D721Med (cell line): ENCODE measurements at regions not wholly inside any gene's neighbourhood (a gene's known extent, or its start where the extent isn't known, plus 50 kb on each side); places are given as distances from the start of the nearest gene placed in this dataset.

Experiments
- DNase-seq: peaks from one replicate; pipeline ENCODE4 v3.0.0; 2011; ENCODE audit warnings: low spot score; ENCODE audit not compliant: insufficient read length
- FAIRE-seq: peaks from 2 replicates; lab custom pipeline; 2011; peaks lifted over from hg19 to GRCh38; lab: Jason Lieb, UNC
- CTCF ChIP-seq: IDR thresholded peaks from 2 replicates; pipeline ENCODE4 v1.5.1; 2012; ENCODE audit warnings: mild to moderate bottlenecking, control low read depth; ENCODE audit not compliant: insufficient read depth; ENCODE audit errors: missing control alignments

- DNase-seq (no peak), FAIRE-seq (no peak)
- no peak for TF ChIP-seq CTCF
Observed at GRCh38 chr2:37566517-37566981, 104.9 kb downstream of the CDC42EP3 start.

GRCh38 chr2:37568565-37568964, 102.9 kb downstream of the CDC42EP3 start:
- no peak for TF ChIP-seq CTCF
- FAIRE-seq = no peak
- no peak for DNase-seq

GRCh38 chr2:37569131-37569823, 102.2 kb downstream of the CDC42EP3 start:
- TF ChIP-seq CTCF = no peak
- DNase-seq (no peak), FAIRE-seq (no peak)

- FAIRE-seq (no peak), DNase-seq (no peak)
- no peak for TF ChIP-seq CTCF
Observed at GRCh38 chr2:37569986-37570679, 101.3 kb downstream of the CDC42EP3 start.

GRCh38 chr2:37570773-37571586, 100.5 kb downstream of the CDC42EP3 start:
- DNase-seq = no peak
- no peak for TF ChIP-seq CTCF
- FAIRE-seq = no peak

GRCh38 chr2:37571587-37572136, 99.8 kb downstream of the CDC42EP3 start:
- TF ChIP-seq CTCF = no peak
- FAIRE-seq = no peak
- DNase-seq = no peak
